GM18858 (cell line): ENCODE measurements at regions not wholly inside any gene's neighbourhood (a gene's known extent, or its start where the extent isn't known, plus 50 kb on each side); places are given as distances from the start of the nearest gene placed in this dataset.
A peak's percentile ranks its signal among the peaks of the same experiment; 100 is the strongest.
"Not testable (repeated sequence)": the region's sequence is repeated elsewhere in the genome, so short reads cannot be mapped to it uniquely, and the experiment has no call there.

ENCODE experiments used
- ATAC-seq: cut with Tn5 transposase; IDR thresholded peaks from one replicate; pipeline ENCODE4 v1.9.1; 2021; ENCODE audit not compliant: unreplicated experiment

DNA sequence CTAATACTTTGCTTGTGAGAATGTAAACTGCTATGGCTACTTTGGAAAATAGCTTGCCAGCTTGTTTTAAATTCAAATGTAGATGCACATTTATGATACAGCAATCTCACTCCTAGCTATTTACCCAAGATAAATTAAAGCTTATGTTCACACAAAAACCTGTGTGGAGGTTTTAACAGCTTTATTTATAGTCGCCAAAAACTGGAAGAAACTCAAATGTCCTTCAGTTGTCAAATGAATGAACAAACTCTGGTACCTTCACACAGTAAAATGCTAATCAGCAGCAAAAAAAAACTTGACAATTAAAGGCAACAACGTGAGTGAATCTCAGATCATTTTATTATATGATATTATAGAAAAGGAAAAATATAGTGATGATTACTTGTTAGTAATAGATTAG, 248.6 kb upstream of the NECTIN3 start:
- no peak for ATAC-seq

- ATAC-seq, result no peak
These were observed 224.6 kb upstream of the NECTIN3 start for GRCh38 chr3:110846971-110847370.

- no peak for ATAC-seq
These were observed 222.6 kb upstream of the NECTIN3 start for GRCh38 chr3:110849064-110849463.

- ATAC-seq, result no peak
These were observed 219.9 kb upstream of the NECTIN3 start for GRCh38 chr3:110851736-110852135.

DNA sequence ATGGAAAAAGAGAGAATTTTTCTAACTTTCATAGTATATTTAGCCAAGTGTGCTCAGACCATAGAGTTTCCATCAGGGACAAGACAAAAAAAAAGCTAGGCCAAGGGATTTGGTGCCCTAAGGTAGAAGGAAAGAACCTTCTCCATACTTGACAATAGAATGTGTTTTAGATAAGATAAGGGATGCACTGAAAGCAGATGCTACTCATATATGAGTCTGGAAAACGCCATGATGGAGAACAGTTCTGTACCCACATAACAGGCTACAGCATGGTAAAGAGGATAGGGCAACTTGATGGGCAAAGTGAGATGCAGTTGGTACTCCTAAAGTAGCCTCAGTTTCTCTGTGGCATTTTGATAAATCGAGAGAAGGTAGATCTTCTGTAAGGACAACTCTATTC, 216.4 kb upstream of the NECTIN3 start:
- ATAC-seq, result no peak

DNA sequence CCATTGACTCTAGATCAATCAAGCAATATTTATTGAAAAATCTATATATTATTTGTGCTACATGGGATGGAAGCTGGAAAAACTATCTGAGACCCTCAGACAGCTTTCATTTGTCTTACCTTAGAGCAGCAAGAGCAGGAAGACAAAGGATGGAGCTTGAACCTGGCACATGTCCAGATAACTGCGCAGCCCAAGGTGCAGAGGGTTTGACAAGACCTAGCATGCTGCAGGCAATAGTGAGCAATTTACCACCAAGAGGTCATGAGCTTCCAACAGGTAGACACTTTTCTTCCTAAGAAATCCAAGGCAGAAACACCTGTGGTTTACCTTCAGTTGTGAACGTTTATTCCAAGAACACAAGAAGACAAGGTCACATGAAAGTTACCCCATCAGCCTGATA, 214.7 kb upstream of the NECTIN3 start:
- ATAC-seq, result no peak

DNA sequence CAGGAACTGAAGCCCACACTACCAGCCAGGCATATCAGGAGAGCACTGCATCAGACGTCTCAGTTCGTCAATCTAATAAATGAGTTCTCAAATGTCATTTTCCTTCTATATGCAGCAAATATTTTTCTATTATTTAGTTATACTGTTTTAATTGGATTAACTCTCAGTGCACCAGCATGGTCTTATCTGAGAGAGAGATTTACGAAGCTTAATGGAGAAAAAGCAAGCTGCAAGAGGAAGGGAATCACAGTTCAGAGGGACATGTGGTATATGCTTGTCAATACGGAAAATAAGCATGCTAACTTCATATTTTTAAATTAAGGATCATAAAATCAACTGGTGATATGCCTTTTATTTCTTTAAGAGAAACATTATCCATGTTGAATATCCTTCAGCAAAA, 213.1 kb upstream of the NECTIN3 start:
- ATAC-seq, result no peak

- ATAC-seq, result no peak
These were observed 212.3 kb upstream of the NECTIN3 start for GRCh38 chr3:110859336-110859735.

GRCh38 chr3:110859993-110860392, 211.6 kb upstream of the NECTIN3 start:
- no peak for ATAC-seq

DNA sequence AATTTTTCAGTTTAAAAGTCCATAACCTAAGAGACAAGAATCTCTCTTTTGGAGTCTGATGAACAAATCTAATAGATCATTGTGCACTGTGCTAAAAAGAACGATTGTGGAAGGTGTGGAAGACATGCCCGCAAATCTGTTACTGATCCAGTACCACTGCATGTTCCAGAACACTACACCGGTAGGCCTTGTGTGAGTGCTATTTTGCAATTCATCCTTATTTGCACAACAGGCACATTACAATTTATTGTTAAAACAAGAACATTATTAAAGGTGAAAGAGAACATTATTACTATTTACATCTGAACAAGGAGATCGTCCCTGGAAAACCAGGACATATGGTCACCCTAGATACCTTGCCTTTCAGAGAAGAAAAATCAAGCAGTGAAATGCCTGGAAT, 205.7 kb upstream of the NECTIN3 start:
- ATAC-seq, result no peak

- no peak for ATAC-seq
These were observed 203.5 kb upstream of the NECTIN3 start for GRCh38 chr3:110868106-110868505.

DNA sequence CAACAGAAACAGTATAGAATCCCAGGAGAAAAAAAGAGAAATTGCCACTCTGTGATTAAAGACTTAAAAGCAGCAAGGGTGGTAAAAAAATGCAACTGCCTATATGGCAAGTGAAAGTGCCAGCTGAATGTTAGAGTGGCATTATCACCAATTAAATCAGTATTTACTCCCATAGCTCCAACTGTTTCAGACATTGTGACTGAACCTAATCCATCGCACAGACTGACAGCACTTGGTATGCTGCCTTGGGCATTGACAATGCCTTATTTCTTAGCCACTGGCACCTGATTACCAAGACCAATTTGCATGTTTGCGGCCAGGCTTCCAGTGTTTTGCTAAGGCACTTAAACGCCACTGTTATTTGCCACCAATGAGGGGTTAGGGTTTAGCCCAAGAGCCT, 201.9 kb upstream of the NECTIN3 start:
- no peak for ATAC-seq

- ATAC-seq, result no peak
These were observed 199.7 kb upstream of the NECTIN3 start for GRCh38 chr3:110871869-110872268.

GRCh38 chr3:110878692-110879091, 192.9 kb upstream of the NECTIN3 start:
- no peak for ATAC-seq

GRCh38 chr3:110881069-110881468, 190.5 kb upstream of the NECTIN3 start:
- peak; percentile 93 for ATAC-seq

DNA sequence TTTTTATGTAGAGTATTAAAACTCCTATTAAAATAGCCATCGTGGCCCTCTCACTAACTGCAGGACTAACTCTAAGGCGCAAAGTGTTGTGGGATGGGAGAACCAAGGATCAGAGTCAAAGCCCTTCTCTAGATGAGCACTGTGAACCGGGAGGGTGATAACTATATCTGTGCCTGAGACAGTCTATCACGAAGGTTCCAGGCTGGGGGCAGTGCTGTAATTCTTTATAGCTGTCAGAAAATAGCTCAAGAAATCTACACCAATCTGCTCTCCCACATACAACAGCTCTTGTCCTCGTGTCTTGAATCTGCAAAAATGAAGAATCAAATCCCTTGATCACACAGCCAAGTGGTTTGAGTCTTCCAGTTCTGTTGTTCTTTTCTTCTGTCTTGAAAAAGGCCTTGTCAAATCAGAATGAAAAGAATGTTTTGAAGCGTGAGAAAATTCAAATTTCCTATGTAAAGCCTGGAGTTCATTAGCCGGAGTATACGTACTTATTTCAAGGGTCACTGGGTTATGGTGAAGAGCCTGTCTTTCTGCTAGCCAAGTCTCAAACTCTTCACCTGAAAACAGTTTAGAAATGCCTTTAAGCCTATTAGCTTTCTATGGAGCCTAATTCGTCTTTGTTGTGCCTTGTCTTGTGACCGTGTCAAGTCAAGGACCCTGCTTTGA, 185.3 kb upstream of the NECTIN3 start:
- no peak for ATAC-seq

GRCh38 chr3:110887176-110887575, 184.4 kb upstream of the NECTIN3 start:
- ATAC-seq, result no peak

DNA sequence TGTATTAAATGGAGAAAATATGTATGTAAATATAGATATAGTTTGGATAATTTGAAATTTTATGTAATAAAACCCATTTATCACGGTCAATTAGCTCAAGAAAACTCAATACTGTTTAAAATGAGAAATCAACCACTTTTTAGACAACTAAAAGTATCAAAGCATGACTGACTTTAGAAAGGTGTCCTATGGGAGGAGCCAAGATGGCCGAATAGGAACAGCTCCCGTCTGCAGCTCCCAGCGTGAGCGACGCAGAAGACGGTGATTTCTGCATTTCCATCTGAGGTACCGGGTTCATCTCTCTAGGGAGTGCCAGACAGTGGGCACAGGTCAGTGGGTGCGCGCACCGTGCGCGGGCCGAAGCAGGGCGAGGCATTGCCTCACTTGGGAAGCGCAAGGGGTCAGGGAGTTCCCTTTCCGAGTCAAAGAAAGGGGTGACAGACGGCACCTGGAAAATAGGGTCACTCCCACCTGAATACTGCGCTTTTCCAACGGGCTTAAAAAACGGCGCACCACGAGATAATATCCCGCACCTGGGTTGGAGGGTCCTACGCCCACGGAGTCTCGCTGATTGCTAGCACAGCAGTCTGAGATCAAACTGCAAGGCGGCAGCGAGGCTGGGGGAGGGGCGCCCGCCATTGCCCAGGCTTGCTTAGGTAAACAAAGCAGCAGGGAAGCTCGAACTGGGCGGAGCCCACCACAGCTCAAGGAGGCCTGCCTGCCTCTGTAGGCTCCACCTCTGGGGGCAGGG, 182.8 kb upstream of the NECTIN3 start:
- ATAC-seq, result not testable (repeated sequence)

GRCh38 chr3:110889376-110889699, 182.3 kb upstream of the NECTIN3 start:
- not testable (repeated sequence) for ATAC-seq

DNA sequence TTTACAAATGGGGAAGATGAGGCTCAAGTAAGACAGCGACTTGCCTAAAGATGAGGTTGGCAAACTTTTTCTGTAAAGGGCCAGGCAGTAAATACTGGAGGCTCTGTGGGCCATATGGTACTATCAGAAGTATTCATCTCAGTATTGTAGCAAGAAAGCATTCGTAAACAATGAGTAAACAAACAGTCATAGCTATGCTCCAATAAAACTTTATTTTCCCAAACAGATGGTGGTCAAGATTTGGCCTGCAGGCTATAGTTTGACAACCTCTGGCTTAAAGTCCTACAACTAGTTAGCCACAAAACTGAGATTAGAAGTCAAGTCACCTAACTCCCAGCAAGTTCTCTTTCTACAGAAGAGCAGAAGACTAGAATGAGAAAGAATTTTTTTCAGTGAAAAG, 177.0 kb upstream of the NECTIN3 start:
- no peak for ATAC-seq

DNA sequence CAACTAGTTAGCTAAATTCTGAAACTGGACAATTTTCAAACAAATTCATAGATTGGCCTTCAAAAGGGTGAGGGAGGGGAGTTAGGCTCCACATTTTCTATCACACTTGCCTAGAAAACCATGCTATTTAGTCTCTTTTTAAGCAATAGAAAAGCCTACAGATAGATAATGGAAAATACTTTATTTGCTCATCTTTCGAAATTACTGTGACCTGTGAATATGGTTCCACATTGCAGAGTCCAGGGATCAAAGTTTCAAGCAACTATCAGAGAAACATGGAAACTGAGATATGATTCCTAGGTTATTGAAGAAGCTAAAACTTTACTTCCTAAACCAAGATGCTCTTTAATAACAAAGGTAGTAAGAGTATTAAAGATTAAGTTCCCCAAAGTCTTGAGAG, 176.6 kb upstream of the NECTIN3 start:
- no peak for ATAC-seq

DNA sequence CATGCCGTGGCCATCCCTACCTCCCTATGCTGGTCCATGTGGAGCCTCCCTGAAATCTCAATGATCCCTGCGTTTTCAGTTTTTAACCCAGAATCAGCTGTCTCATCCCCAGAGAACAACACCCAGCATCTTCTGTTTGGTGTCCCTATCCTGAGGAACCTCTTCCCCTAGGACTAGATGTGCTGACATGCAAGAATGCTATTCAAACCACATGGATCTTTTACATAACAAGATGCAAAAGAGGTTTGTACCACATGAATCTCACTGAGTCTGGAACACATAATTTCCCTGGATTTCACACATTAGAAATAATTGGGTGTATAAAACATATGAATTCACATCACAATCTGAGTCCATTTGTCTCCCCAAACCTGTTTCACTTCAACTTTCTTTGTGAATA, 174.6 kb upstream of the NECTIN3 start:
- ATAC-seq, result no peak

DNA sequence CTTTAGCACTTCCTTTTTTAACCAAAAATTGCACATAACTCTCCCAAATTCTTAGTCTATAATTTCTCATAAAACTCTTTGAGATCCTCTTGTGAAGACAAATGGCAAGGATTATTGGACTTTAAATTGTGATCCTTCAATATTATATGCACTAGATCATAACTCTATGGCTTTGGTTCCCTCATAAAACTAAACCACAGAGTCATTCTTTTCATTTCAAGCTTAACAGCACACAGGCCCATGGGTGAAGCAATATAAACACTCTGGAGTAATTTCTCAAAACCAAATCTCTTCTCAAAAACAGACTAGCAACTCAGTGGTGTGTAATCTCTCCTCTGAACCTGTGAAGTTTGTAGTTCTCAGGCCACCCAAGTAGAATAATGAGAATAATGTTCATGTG, 171.0 kb upstream of the NECTIN3 start:
- ATAC-seq, result no peak
